Natural killer cell (primary cell): ENCODE measurements at regions not wholly inside any gene's neighbourhood (a gene's known extent, or its start where the extent isn't known, plus 50 kb on each side); places are given as distances from the start of the nearest gene placed in this dataset.

ENCODE experiments used
- ATAC-seq, 3 donors: fragments of 150-1000 bp in 2 of 3; fragments of 200-7000 bp in 1 of 3; cut with Tn5 transposase; 1 replicate in 1 of 3; 2 replicates in 2 of 3; pipeline ENCODE4 v1.10.0; 2021; ENCODE audit warnings: mild to moderate bottlenecking in 2 of 3, moderate library complexity in 2 of 3
- DNase-seq, 2 donors: peaks; one replicate each; pipeline versions ENCODE4 v3.0.0 to v3.0.0-alpha.2; 2013 to 2021; ENCODE audit warnings: mixed read lengths in 1 of 2
- H3K27ac ChIP-seq: one replicate; pipeline ENCODE4 v1.5.1; 2013; ENCODE audit warnings: mild to moderate bottlenecking, low read length
- H3K27me3 ChIP-seq: one replicate; pipeline ENCODE4 v1.6.1; 2013; ENCODE audit warnings: low read length; ENCODE audit not compliant: control insufficient read depth, insufficient read depth
- H3K36me3 ChIP-seq: one replicate; pipeline ENCODE4 v1.6.1; 2013; ENCODE audit warnings: low read length; ENCODE audit not compliant: control insufficient read depth, insufficient read depth
- H3K4me1 ChIP-seq: one replicate; pipeline ENCODE4 v1.6.1; 2013; ENCODE audit warnings: low read length; ENCODE audit not compliant: control insufficient read depth, insufficient read depth
- H3K4me3 ChIP-seq: one replicate; pipeline ENCODE4 v1.5.1; 2013; ENCODE audit warnings: low read length
- H3K9me3 ChIP-seq: one replicate; pipeline ENCODE4 v1.6.1; 2013; ENCODE audit warnings: low read length; ENCODE audit not compliant: control insufficient read depth, insufficient read depth
- H3K27ac Mint-ChIP-seq, 2 donors: one replicate each; pipeline ENCODE4 v1.8.0; 2022; ENCODE audit warnings: mild to moderate bottlenecking in 2 of 2, mixed read lengths in 2 of 2, moderate library complexity in 1 of 2
- H3K27me3 Mint-ChIP-seq, 2 donors: one replicate each; pipeline ENCODE4 v1.8.0; 2022; ENCODE audit warnings: low read depth in 2 of 2, mixed read lengths in 2 of 2
- H3K36me3 Mint-ChIP-seq: one replicate; pipeline ENCODE4 v1.8.0; 2022; ENCODE audit warnings: mixed read lengths
- H3K4me1 Mint-ChIP-seq, 2 donors: one replicate each; pipeline ENCODE4 v1.8.0; 2022; ENCODE audit warnings: mixed read lengths in 2 of 2
- H3K4me3 Mint-ChIP-seq: one replicate; pipeline ENCODE4 v1.8.0; 2022; ENCODE audit warnings: mild to moderate bottlenecking, moderate library complexity, mixed read lengths
- H3K9me3 Mint-ChIP-seq, 2 donors: one replicate each; pipeline ENCODE4 v1.8.0; 2022; ENCODE audit warnings: mixed read lengths in 2 of 2
- WGBS: methylation state at CpG from one replicate; pipeline ENCODE4 v1.1.7; 2013; ENCODE audit warnings: missing lambda C conversion rate; ENCODE audit not compliant: insufficient coverage; 5-methylcytosine and 5-hydroxymethylcytosine counted together
- intact Hi-C: fragments of 100-400 bp; cut with micrococcal nuclease; formaldehyde crosslinking; loops from one replicate; pipeline ENCODE4 v1.14.2; 2022
- TF ChIP-seq, protein P1 (sequence below): fragments of 200-600 bp; IDR thresholded peaks from one replicate; pipeline ENCODE4 v1.8.0; 2022; ENCODE audit warnings: antibody characterized with exemption

DNA sequence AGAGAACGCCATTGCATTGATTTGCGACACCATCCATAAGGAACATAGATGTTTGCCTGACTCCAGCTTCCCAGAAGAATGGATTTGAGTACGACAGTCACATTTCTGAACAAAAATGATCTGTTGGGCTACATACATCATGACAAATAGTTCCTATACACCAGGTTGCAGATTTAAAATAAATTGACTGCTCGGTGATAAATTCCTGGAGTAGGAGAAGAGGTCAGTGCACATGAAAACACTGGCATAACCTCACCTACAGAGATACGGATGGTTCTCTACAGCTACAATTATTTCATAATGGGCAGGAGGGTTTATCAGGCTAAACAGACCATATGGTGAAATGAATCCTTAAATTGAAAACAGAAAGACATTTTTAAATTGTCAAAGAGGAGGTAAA is 316.5 kb upstream of the ADARB2 start:
- Histone ChIP-seq H3K27me3 (no peaks in the 10 kb centered on the region), H3K9me3 (no peaks in the 10 kb centered on the region), H3K4me1 (no peaks in the 10 kb centered on the region), H3K36me3 (no peaks in the 10 kb centered on the region), H3K27ac (no peak overlapping the region), H3K4me3 (no peak overlapping the region)
- 90% methylated on average over 3 of the region's 5 CpGs for WGBS
- TF ChIP-seq, protein P1, sequence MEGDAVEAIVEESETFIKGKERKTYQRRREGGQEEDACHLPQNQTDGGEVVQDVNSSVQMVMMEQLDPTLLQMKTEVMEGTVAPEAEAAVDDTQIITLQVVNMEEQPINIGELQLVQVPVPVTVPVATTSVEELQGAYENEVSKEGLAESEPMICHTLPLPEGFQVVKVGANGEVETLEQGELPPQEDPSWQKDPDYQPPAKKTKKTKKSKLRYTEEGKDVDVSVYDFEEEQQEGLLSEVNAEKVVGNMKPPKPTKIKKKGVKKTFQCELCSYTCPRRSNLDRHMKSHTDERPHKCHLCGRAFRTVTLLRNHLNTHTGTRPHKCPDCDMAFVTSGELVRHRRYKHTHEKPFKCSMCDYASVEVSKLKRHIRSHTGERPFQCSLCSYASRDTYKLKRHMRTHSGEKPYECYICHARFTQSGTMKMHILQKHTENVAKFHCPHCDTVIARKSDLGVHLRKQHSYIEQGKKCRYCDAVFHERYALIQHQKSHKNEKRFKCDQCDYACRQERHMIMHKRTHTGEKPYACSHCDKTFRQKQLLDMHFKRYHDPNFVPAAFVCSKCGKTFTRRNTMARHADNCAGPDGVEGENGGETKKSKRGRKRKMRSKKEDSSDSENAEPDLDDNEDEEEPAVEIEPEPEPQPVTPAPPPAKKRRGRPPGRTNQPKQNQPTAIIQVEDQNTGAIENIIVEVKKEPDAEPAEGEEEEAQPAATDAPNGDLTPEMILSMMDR, result no peak
- peaks cover 0 to 4% of the 10 kb centered on the region in 2 donors for H3K9me3 Mint-ChIP-seq
- H3K27ac Mint-ChIP-seq, result no peak overlapping the region
- no peak for DNase-seq
- no peaks in the 10 kb centered on the region for H3K4me1 Mint-ChIP-seq
- H3K36me3 Mint-ChIP-seq, result no peaks in the 10 kb centered on the region
- no peak overlapping the region for H3K4me3 Mint-ChIP-seq
- H3K27me3 Mint-ChIP-seq, result peaks cover 0 to 6% of the 10 kb centered on the region in 2 donors
- intact Hi-C loops, result no loop called here
- no peak for ATAC-seq

DNA sequence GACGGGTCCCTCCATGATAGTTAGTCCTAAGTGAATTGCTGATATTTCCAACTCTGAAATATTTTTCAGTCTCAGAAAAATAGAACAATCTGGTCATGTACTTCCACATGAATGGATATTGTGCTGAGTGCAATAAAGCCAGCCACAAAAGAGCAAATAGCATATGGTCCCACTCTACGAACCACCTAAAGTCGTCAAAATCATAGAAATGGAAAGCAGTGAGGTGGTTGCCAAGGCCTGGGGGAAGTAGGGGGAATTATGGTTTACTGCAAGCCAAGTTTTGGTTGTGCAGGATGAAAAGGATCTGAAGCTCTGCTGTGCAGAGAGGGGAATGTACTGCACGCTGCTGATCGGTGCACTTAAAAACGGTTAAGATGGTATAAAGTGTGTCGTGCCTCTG is 313.8 kb upstream of the ADARB2 start:
- WGBS, result 91% methylated on average over 6 of the region's 7 CpGs
- Histone ChIP-seq H3K4me1 (no peaks in the 10 kb centered on the region), H3K27ac (no peak overlapping the region), H3K36me3 (no peaks in the 10 kb centered on the region), H3K4me3 (no peak overlapping the region), H3K9me3 (no peaks in the 10 kb centered on the region), H3K27me3 (no peaks in the 10 kb centered on the region)
- no peak for ATAC-seq
- intact Hi-C loops, result no loop called here
- H3K36me3 Mint-ChIP-seq, result no peaks in the 10 kb centered on the region
- no peak overlapping the region for H3K27ac Mint-ChIP-seq
- TF ChIP-seq, protein P1, result no peak
- H3K4me1 Mint-ChIP-seq, result no peaks in the 10 kb centered on the region
- H3K4me3 Mint-ChIP-seq, result no peak overlapping the region
- peaks cover 0 to 4% of the 10 kb centered on the region in 2 donors for H3K9me3 Mint-ChIP-seq
- H3K27me3 Mint-ChIP-seq, result no peaks in the 10 kb centered on the region
- no peak for DNase-seq

DNA sequence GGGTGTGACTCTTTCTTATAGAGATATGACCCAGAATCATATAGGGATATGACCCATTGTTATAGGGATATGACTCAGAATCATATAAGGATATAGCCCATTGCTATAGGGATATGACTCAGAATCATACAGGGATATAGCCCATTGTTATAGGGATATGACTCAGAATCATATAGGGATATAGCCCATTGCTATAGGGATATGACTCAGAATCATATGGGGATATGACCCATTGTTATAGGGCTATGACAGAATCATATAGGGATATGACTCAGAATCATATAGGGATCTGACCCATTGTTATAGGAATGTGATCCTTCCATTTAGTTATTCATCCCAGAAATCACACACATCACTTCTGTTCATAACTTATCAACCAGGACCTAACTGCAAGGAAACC is 312.2 kb upstream of the ADARB2 start:
- intact Hi-C loops, result no loop called here
- no peak for DNase-seq
- Mint-ChIP-seq H3K9me3 (peaks cover 0 to 6% of the 10 kb centered on the region in 2 donors), H3K4me1 (no peaks in the 10 kb centered on the region), H3K27me3 (no peaks in the 10 kb centered on the region), H3K36me3 (no peaks in the 10 kb centered on the region), H3K4me3 (no peak overlapping the region), H3K27ac (no peak overlapping the region)
- ATAC-seq, result no peak
- H3K4me1 ChIP-seq, result no peaks in the 10 kb centered on the region
- TF ChIP-seq, protein P1, result no peak
- H3K27me3 ChIP-seq, result no peaks in the 10 kb centered on the region
- no peaks in the 10 kb centered on the region for H3K9me3 ChIP-seq
- H3K27ac ChIP-seq, result no peak overlapping the region
- H3K4me3 ChIP-seq, result no peak overlapping the region
- no peaks in the 10 kb centered on the region for H3K36me3 ChIP-seq

DNA sequence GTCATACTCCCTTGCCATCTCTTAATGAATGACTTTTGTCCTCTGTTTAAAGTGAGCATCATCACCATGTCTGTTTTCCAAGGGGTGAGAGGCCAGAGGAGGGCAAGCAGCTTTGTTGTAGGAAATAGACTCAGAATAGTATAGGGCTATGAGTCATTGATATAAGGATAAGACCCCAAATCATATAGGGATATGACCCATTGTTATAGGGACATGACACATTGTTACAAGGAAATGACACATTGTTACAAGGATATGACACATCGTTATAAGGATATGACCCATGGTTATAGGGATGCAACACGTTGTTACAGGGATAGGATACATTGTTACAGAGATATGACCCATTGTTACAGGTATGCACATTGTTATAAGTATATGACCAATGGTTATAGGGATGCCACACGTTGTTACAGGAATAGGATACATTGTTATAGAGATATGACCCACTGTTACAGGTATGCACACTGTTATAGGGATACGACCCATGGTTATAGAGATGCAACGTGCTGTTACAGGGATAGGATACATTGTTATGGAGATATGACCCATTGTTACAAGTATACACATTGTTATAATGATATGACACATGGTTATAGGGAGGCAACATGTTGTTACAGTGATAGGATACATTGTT is 311.1 kb upstream of the ADARB2 start:
- DNase-seq, result no peak
- H3K27ac Mint-ChIP-seq, result no peak overlapping the region
- TF ChIP-seq, protein P1, result no peak
- H3K4me3 Mint-ChIP-seq, result no peak overlapping the region
- WGBS, result 62% methylated on average over 5 of the region's 5 CpGs
- peaks cover 0 to 6% of the 10 kb centered on the region in 2 donors for H3K9me3 Mint-ChIP-seq
- ATAC-seq, result peak in 1 of 3 donors; percentile 17
- Histone ChIP-seq H3K27ac (no peak overlapping the region), H3K27me3 (no peaks in the 10 kb centered on the region), H3K36me3 (no peaks in the 10 kb centered on the region), H3K9me3 (no peaks in the 10 kb centered on the region), H3K4me1 (no peaks in the 10 kb centered on the region), H3K4me3 (no peak overlapping the region)
- H3K36me3 Mint-ChIP-seq, result no peaks in the 10 kb centered on the region
- H3K27me3 Mint-ChIP-seq, result no peaks in the 10 kb centered on the region
- intact Hi-C loops, result no loop called here
- H3K4me1 Mint-ChIP-seq, result no peaks in the 10 kb centered on the region
